Adipocyte (in vitro differentiated cells): ENCODE measurements at regions not wholly inside any gene's neighbourhood (a gene's known extent, or its start where the extent isn't known, plus 50 kb on each side); places are given as distances from the start of the nearest gene placed in this dataset.

Experiments used
- DNase-seq: peaks from one replicate; pipeline ENCODE4 v3.0.0-alpha.2; 2015; ENCODE audit warnings: low read depth
- H3K27me3 ChIP-seq: replicated peaks from 2 replicates; pipeline ENCODE4 v1.7.0; 2013; ENCODE audit warnings: mild to moderate bottlenecking, low read length, moderate library complexity; ENCODE audit not compliant: control insufficient read depth, insufficient read depth
- H3K36me3 ChIP-seq: 2 replicates; pipeline ENCODE4 v1.7.0; 2013; ENCODE audit warnings: low read length, mild to moderate bottlenecking, moderate library complexity; ENCODE audit not compliant: control insufficient read depth, insufficient read depth, severe bottlenecking
- H3K4me1 ChIP-seq: 2 replicates; pipeline ENCODE4 v1.7.0; 2013; ENCODE audit warnings: mild to moderate bottlenecking, low read length, moderate library complexity; ENCODE audit not compliant: control insufficient read depth, insufficient read depth
- H3K4me3 ChIP-seq: 2 replicates; pipeline ENCODE4 v1.7.0; 2013; ENCODE audit warnings: mild to moderate bottlenecking, low read length, moderate library complexity
- H3K9ac ChIP-seq: 2 replicates; pipeline ENCODE4 v1.7.0; 2013; ENCODE audit warnings: mild to moderate bottlenecking, low read length, moderate library complexity
- H3K9me3 ChIP-seq: 2 replicates; pipeline ENCODE4 v1.7.0; 2013; ENCODE audit warnings: mild to moderate bottlenecking, low read length, moderate library complexity; ENCODE audit not compliant: control insufficient read depth

- Histone ChIP-seq H3K9me3 (peaks cover 3% of the 10 kb centered on the region), H3K4me3 (no peak overlapping the region), H3K36me3 (no peaks in the 10 kb centered on the region), H3K9ac (no peak overlapping the region), H3K27me3 (no peaks in the 10 kb centered on the region), H3K4me1 (no peaks in the 10 kb centered on the region)
- no peak for DNase-seq
Measured at GRCh38 chr1:163906283-163906682, 584.5 kb downstream of the NUF2 start.

GRCh38 chr1:163912170-163912884 lies 590.6 kb downstream of the NUF2 start:
- H3K9me3 ChIP-seq, result peaks cover 3% of the 10 kb centered on the region
- H3K36me3 ChIP-seq, result no peaks in the 10 kb centered on the region
- no peak overlapping the region for H3K9ac ChIP-seq
- H3K4me1 ChIP-seq, result peaks cover 5% of the 10 kb centered on the region
- no peak overlapping the region for H3K4me3 ChIP-seq
- no peak for DNase-seq
- no peaks in the 10 kb centered on the region for H3K27me3 ChIP-seq

- H3K9me3 ChIP-seq, result no peaks in the 10 kb centered on the region
- H3K4me1 ChIP-seq, result peaks cover 5% of the 10 kb centered on the region
- no peaks in the 10 kb centered on the region for H3K27me3 ChIP-seq
- no peak for DNase-seq
- no peak overlapping the region for H3K4me3 ChIP-seq
- no peak overlapping the region for H3K9ac ChIP-seq
- H3K36me3 ChIP-seq, result no peaks in the 10 kb centered on the region
Measured at GRCh38 chr1:163914785-163915413, 593.1 kb downstream of the NUF2 start.

GRCh38 chr1:163922743-163923201 lies 601.0 kb downstream of the NUF2 start:
- H3K4me3 ChIP-seq, result no peak overlapping the region
- H3K36me3 ChIP-seq, result no peaks in the 10 kb centered on the region
- peak; percentile 46 for DNase-seq

DNA sequence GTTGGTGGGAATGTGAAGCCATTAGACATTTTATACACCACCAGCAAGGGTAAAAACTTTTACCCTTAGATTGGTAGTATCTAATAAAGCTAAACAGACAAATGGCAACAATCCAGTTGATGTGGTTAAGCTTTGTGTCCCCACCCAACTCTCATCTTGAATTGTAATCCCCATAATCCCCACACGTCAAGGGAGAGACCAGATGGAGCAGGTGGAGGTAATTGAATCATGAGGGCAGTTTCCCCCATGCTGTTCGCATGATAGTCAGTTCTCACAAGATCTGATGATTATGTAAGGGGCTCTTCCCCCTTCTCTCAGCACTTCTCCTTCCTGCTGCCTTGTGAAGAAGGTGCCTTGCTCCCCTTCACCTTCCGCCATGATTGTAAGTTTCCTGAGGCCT lies 602.3 kb downstream of the NUF2 start:
- Histone ChIP-seq H3K9ac (no peak overlapping the region), H3K27me3 (no peaks in the 10 kb centered on the region), H3K9me3 (no peaks in the 10 kb centered on the region), H3K4me3 (no peak overlapping the region), H3K36me3 (no peaks in the 10 kb centered on the region), H3K4me1 (peaks cover 8% of the 10 kb centered on the region)
- no peak for DNase-seq

More at GRCh38 chr1:163922743-163923201, 601.0 kb downstream of the NUF2 start:
- Histone ChIP-seq H3K9me3 (no peaks in the 10 kb centered on the region), H3K9ac (no peak overlapping the region), H3K4me1 (peaks cover under 1% of the 10 kb centered on the region), H3K27me3 (no peaks in the 10 kb centered on the region)

- Histone ChIP-seq H3K27me3 (no peaks in the 10 kb centered on the region), H3K9me3 (no peaks in the 10 kb centered on the region), H3K4me3 (no peak overlapping the region), H3K9ac (no peak overlapping the region), H3K36me3 (no peaks in the 10 kb centered on the region), H3K4me1 (peaks cover 8% of the 10 kb centered on the region)
- no peak for DNase-seq
Measured at GRCh38 chr1:163927493-163927892, 605.7 kb downstream of the NUF2 start.

DNA sequence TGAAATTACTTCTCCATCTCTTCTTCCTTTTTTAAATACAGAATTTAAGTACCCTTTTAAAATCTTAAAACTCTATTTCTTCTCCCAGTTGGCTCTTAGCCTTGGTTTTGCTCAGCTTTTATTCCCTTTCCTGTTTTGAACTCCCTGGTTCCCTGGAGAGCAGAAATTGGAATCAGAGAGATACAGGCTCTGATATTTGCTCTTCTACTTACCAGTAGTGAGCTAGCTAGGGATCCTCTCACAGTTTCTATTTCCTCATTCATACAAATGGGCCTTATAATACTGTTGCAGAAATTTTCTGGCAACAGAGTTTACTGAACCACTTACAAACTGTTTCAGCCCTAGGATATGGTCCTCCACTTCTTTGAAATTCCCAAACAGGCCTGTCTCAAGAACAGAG lies 606.3 kb downstream of the NUF2 start:
- no peak for DNase-seq
- Histone ChIP-seq H3K36me3 (no peaks in the 10 kb centered on the region), H3K27me3 (no peaks in the 10 kb centered on the region), H3K9me3 (no peaks in the 10 kb centered on the region), H3K4me1 (peaks cover 8% of the 10 kb centered on the region), H3K4me3 (no peak overlapping the region), H3K9ac (no peak overlapping the region)

DNA sequence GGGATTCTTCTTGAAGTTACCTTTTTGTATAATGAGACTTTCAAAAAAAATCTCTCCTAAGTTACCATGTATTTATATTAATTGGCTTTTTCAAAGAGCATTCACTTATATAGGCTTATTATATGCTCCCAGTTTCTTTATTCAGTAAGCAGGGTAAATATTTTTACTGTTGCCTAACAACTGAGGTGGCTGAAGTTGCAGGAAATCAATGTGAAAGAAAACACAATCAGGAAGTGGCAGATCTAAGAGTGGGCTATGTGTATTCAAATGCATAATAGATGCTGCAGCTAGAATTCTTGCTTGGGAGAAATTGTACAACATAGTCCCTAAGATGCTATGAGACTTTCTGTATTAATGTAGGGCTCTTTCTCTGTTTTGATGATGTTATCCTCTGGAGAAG lies 606.9 kb downstream of the NUF2 start:
- Histone ChIP-seq H3K27me3 (no peaks in the 10 kb centered on the region), H3K4me1 (peaks cover 8% of the 10 kb centered on the region), H3K9ac (no peak overlapping the region), H3K4me3 (no peak overlapping the region), H3K36me3 (no peaks in the 10 kb centered on the region), H3K9me3 (no peaks in the 10 kb centered on the region)
- DNase-seq, result peak; percentile 9

DNA sequence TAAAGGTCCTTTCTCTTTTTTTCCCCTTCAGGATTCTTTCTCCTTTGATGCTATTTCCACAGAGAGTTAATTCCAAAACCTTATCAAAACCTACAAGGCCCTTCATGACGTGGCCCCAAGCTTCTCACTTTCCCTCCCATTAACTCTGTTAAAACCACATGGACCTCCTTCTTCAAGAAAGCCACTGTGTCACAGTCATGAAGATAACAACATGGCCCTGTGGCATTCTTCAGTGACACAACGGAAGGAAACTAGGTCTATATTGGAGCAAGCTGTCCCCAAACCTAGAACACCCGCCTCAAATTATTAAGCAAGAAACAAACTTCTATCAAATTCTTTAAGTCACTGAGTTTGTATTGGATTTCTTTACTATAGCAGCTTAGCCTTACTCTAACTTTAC lies 611.1 kb downstream of the NUF2 start:
- no peak for DNase-seq
- no peaks in the 10 kb centered on the region for H3K36me3 ChIP-seq
- H3K9ac ChIP-seq, result no peak overlapping the region
- peaks cover 7% of the 10 kb centered on the region for H3K4me1 ChIP-seq
- H3K27me3 ChIP-seq, result no peaks in the 10 kb centered on the region
- H3K4me3 ChIP-seq, result no peak overlapping the region
- no peaks in the 10 kb centered on the region for H3K9me3 ChIP-seq

DNA sequence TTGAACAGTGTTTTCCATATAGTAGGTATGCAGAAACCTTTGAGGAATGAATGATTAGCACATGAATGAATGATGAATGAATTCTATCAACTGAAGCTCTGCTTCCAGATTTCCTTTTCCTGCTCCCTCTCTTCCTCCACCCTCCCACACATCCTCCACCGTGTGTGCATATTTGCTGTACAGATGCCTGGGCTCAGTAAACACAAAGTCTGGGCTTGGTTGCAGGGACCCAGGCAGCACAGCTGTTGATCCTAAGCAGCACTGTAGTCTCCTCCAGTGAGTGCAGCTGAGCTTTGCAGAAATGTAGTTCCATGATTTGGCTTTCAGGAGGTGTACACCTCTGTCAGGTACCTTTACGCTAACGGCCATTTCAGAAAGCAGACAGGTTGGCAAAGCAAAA lies 611.7 kb downstream of the NUF2 start:
- H3K9me3 ChIP-seq, result no peaks in the 10 kb centered on the region
- DNase-seq, result no peak
- no peaks in the 10 kb centered on the region for H3K27me3 ChIP-seq
- H3K9ac ChIP-seq, result no peak overlapping the region
- H3K36me3 ChIP-seq, result no peaks in the 10 kb centered on the region
- H3K4me1 ChIP-seq, result peaks cover 1% of the 10 kb centered on the region
- H3K4me3 ChIP-seq, result no peak overlapping the region

GRCh38 chr1:163935738-163936374 lies 614.1 kb downstream of the NUF2 start:
- H3K4me3 ChIP-seq, result no peak overlapping the region
- H3K9me3 ChIP-seq, result no peaks in the 10 kb centered on the region
- no peaks in the 10 kb centered on the region for H3K4me1 ChIP-seq
- DNase-seq, result no peak
- H3K9ac ChIP-seq, result no peak overlapping the region
- H3K27me3 ChIP-seq, result no peaks in the 10 kb centered on the region
- no peaks in the 10 kb centered on the region for H3K36me3 ChIP-seq
